ENCODE measurements at regions not wholly inside any gene's neighbourhood (a gene's known extent, or its start where the extent isn't known, plus 50 kb on each side); places are given as distances from the start of the nearest gene placed in this dataset.
"Not testable (repeated sequence)": the region's sequence is repeated elsewhere in the genome, so short reads cannot be mapped to it uniquely, and the experiment has no call there.

GRCh38 chr2:190742431-190742830 lies 93.5 kb downstream of the NAB1 start:
- DNase-seq (ENCODE audit: low read depth, low spot score): no peak
- H3K4me3 ChIP-seq (ENCODE audit: low read length): no peak overlapping the region

GRCh38 chr2:190744041-190744440 lies 95.2 kb downstream of the NAB1 start:
- H3K4me3 ChIP-seq (ENCODE audit: low read length): no peak overlapping the region
- no peak for DNase-seq (ENCODE audit: low read depth, low spot score)

GRCh38 chr2:190746971-190747761 lies 98.3 kb downstream of the NAB1 start:
- H3K4me3 ChIP-seq (ENCODE audit: low read length): no peak overlapping the region
- DNase-seq (ENCODE audit: low read depth, low spot score): no peak

- no peak for DNase-seq (ENCODE audit: low read depth, low spot score)
- no peak overlapping the region for H3K4me3 ChIP-seq (ENCODE audit: low read length)
These were observed 100.1 kb downstream of the NAB1 start for GRCh38 chr2:190748966-190749365.

- no peak overlapping the region for H3K4me3 ChIP-seq (ENCODE audit: low read length)
- no peak for DNase-seq (ENCODE audit: low read depth, low spot score)
These were observed 107.0 kb downstream of the NAB1 start for GRCh38 chr2:190755772-190756415.

GRCh38 chr2:190759749-190760213 lies 110.9 kb downstream of the NAB1 start:
- H3K4me3 ChIP-seq (ENCODE audit: low read length): no peak overlapping the region
- DNase-seq (ENCODE audit: low read depth, low spot score): no peak

- not testable (repeated sequence) for DNase-seq (ENCODE audit: low read depth, low spot score); H3K4me3 ChIP-seq (ENCODE audit: low read length)
These were observed 111.7 kb downstream of the NAB1 start for GRCh38 chr2:190760353-190761150.

GRCh38 chr2:190761216-190761615 lies 112.3 kb downstream of the NAB1 start:
- not testable (repeated sequence) for H3K4me3 ChIP-seq (ENCODE audit: low read length); DNase-seq (ENCODE audit: low read depth, low spot score)

GRCh38 chr2:190762566-190762965 lies 113.7 kb downstream of the NAB1 start:
- no peak for DNase-seq (ENCODE audit: low read depth, low spot score)

GRCh38 chr2:190763100-190763499 lies 114.2 kb downstream of the NAB1 start:
- no peak overlapping the region for H3K4me3 ChIP-seq (ENCODE audit: low read length)
- DNase-seq (ENCODE audit: low read depth, low spot score): no peak

More at GRCh38 chr2:190762566-190762965, 113.7 kb downstream of the NAB1 start:
- H3K4me3 ChIP-seq (ENCODE audit: low read length): no peak overlapping the region

- no peak for DNase-seq (ENCODE audit: low read depth, low spot score)
- H3K4me3 ChIP-seq (ENCODE audit: low read length): no peak overlapping the region
These were observed 115.1 kb downstream of the NAB1 start for GRCh38 chr2:190763901-190764514.

- H3K4me3 ChIP-seq (ENCODE audit: low read length): no peak overlapping the region
- DNase-seq (ENCODE audit: low read depth, low spot score): no peak
These were observed 115.0 kb upstream of the GLS start for GRCh38 chr2:190765386-190766173.

GRCh38 chr2:190766174-190766572 lies 114.4 kb upstream of the GLS start:
- DNase-seq (ENCODE audit: low read depth, low spot score): no peak
- H3K4me3 ChIP-seq (ENCODE audit: low read length): no peak overlapping the region

GRCh38 chr2:190766595-190766994 lies 114.0 kb upstream of the GLS start:
- H3K4me3 ChIP-seq (ENCODE audit: low read length): no peak overlapping the region
- DNase-seq (ENCODE audit: low read depth, low spot score): no peak

- H3K4me3 ChIP-seq (ENCODE audit: low read length): no peak overlapping the region
- no peak for DNase-seq (ENCODE audit: low read depth, low spot score)
These were observed 112.8 kb upstream of the GLS start for GRCh38 chr2:190767821-190768220.

- H3K4me3 ChIP-seq (ENCODE audit: low read length): no peak overlapping the region
- DNase-seq (ENCODE audit: low read depth, low spot score): no peak
These were observed 111.4 kb upstream of the GLS start for GRCh38 chr2:190769258-190769657.

GRCh38 chr2:190771726-190772125 lies 108.9 kb upstream of the GLS start:
- no peak for DNase-seq (ENCODE audit: low read depth, low spot score)

GRCh38 chr2:190780594-190780993 lies 100.0 kb upstream of the GLS start:
- H3K4me3 ChIP-seq (ENCODE audit: low read length): no peak overlapping the region
- no peak for DNase-seq (ENCODE audit: low read depth, low spot score)

More at GRCh38 chr2:190771726-190772125, 108.9 kb upstream of the GLS start:
- no peak overlapping the region for H3K4me3 ChIP-seq (ENCODE audit: low read length)

All from Jurkat, Clone E6-1 (cell line).